ENCODE measurements at regions not wholly inside any gene's neighbourhood (a gene's known extent, or its start where the extent isn't known, plus 50 kb on each side); places are given as distances from the start of the nearest gene placed in this dataset.
A peak's percentile ranks its signal among the peaks of the same experiment; 100 is the strongest.
"Not testable (repeated sequence)": the region's sequence is repeated elsewhere in the genome, so short reads cannot be mapped to it uniquely, and the experiment has no call there.

- DNase-seq: no peak
Measured at GRCh38 chr7:81030472-81030871, 111.6 kb upstream of the SEMA3C start.

- DNase-seq: no peak
Measured at GRCh38 chr7:81029511-81029910, 110.7 kb upstream of the SEMA3C start.

DNA sequence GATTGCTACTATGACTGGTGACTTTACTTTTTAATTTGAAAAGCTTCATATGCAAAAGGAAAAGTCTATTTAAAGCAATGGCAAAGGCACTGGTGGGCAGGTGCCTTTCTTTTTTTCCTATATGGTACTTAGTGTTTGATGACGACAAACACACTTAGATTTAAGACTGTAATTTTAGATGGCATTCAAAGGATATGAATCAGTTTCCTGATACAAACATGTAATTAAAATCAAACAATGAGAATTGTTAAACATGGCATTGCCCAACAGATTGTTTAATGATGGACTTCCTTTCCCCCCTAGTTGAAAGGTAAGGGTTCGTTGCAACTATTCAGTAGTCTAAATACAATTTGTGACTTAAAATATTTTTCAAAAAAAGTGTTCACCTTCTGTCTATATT is 106.5 kb upstream of the SEMA3C start:
- no peak for DNase-seq

DNA sequence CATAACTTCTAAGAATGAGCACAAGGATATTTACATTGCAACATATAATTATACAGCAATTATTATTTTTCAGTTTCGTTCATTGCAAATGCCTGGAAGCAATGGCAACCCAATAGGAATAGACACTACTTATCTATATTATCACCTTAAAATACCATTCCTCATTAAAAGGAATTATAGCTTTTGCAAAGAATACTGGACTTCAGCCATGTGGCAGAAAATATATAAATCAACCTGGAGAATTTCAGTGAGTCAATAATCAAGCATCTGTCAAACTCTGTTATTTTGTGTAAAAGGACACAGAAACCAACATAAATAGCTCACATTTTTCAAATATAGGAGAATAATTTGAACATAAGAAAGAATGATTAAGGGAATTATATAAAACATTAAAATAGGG is 96.1 kb upstream of the SEMA3C start:
- DNase-seq: no peak

GRCh38 chr7:81014266-81014665 is 95.4 kb upstream of the SEMA3C start:
- peak in 1 of 2 experiments; percentile 9 for DNase-seq

DNA sequence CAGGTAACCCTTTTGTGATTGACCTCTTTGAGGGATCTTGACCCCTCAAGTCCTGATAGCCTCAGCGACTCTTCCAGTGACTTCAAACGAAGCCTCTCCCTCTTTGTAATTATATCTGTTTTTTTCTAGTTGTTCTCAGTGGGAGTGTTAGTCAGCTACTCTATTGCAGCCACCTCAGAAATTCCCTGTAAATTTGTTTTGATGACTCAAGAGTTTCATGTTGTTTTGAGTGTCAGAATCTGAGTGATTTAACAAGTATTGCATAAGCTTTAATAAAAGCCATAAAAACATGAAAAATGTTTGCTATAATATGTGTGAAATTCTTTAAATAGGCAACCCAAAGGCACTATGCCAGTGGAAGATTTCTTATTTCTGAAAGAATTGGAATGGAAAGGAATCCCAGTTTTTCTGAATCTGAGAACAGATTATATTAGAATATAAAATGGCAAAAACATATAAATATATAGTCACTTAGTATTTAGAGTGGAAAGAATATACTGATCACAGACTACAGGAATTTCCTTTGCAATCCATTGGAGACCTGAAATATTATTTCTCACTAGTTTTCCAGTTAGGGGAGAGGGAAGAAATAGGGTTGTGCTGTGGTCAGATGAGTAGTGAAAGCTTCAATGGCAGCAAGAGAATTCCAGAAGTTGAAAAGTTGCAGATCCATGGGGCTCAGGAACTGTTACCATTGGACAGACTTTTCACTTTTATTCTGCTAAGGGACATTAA is 94.4 kb upstream of the SEMA3C start:
- DNase-seq: no peak

GRCh38 chr7:81008901-81009300 is 90.0 kb upstream of the SEMA3C start:
- no peak for DNase-seq

- DNase-seq: no peak
Measured at GRCh38 chr7:81007051-81007450, 88.2 kb upstream of the SEMA3C start.

DNA sequence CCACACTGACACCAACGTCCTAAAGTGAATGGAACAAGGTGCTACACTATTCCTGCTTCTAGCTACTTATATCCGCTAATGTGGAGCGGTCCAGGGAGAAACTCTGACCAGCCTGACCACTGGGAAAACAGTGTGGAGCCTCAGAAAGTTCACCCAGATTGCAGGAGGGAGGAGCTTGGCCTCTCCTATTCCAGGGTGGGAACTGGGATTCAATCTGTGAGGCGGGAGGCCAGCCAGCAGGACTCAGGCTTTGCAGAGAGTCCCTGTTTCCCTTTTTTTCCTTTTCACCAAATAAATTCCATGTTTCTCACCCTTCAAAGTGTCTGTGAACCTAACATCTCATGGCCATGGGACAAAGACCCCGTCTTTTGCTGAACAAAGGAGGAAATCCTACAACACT is 86.4 kb upstream of the SEMA3C start:
- no peak for DNase-seq

DNA sequence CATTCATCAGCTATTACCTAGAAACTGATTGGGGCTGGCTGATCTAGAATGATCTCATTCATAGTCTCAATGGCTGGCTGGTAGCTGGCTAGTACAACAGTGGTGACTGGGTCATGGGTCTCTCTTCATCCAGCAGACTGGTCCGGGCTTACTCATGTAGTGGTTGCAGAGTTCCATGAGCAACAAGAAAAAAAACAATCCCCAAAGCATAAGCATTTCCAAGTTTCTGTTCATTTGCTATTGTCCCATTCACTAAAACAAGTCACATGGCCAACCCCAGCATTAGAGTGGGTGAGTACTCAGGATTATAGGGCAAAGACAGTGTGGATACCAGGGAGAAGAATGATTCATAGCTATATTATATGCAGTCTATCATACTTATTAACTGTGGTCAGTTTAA is 85.2 kb upstream of the SEMA3C start:
- DNase-seq: peak in 1 of 2 experiments; percentile 7

- peak; percentile 70 to 74 for DNase-seq
Measured at GRCh38 chr7:81003326-81003725, 84.5 kb upstream of the SEMA3C start.

DNA sequence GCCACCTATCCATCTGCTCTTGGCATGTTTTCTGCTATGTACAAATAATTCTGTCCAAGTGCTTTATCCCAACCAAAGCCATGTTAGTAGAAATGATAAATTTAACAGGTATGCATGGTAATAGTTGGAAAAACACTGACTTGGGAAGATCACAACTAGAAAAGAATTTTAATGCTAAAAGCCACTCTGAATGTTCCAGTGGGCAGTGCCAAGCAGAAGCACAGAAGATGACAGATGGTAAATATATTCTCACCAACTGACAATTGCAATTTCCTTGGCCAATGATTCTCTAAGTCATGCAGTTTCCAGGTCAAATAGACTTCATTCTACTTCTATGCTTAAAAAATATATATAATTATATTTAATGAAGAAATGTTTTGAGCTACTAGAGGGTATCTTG is 83.6 kb upstream of the SEMA3C start:
- DNase-seq: no peak

DNA sequence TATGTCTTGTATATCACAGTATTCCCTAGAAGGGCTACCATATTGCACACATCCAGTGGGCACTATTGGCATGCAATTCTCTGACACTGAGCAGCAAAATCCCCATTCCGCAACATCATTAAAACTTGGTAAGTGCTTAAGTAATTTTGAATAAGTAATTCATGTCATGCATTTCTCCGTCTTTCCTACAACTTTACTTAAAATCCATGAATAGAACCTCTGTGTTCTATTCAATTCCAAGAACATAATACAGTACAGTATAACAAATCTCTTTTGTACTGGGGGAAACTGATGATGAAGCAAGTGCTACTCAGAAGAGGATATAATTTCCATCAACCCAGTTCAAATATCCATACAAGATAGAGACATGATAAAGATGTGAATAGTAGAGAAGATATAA is 80.9 kb upstream of the SEMA3C start:
- no peak for DNase-seq

DNA sequence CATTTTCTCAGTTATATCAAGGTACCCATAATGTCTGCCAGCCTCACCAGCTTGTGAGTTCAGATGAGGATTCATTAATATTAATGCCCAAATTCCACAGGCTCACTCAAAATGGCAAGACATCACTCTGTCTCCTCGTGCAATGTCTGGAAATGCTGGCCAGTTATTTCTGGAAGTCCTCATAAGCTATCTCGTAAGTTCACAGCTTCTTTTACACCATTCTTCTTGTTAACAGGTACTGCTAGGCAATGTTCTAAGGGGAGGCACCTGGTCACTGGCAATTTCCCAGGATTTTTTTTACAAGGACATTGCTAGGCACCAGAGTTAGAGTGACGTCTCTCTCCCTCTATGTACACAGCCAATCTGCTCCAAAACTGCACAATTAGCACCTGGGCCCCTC is 80.2 kb upstream of the SEMA3C start:
- DNase-seq: no peak

GRCh38 chr7:80997841-80998240 is 79.0 kb upstream of the SEMA3C start:
- no peak for DNase-seq

GRCh38 chr7:80996236-80996635 is 77.4 kb upstream of the SEMA3C start:
- not testable (repeated sequence) for DNase-seq

GRCh38 chr7:80991654-80992053 is 72.8 kb upstream of the SEMA3C start:
- no peak for DNase-seq

- no peak for DNase-seq
Measured at GRCh38 chr7:80984619-80985018, 65.8 kb upstream of the SEMA3C start.

DNA sequence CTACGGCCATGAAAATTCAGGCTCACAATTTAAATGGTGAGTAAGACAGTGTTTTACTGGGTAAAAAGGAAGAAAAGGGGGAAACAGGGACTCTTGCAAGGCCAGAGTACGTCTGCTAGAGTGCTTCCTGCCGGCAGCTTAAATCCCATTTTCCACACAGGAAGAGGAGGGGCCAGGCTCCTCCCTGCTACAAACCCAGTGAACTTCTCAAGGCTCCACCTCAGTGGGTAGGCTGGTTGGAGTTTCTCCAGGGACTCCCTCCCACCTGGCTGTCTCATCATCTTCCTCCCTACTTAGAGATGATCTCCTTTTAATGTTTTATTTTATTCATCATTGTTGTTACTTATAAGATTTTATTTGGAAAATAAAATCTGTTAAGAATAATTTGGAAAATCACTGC is 62.6 kb upstream of the SEMA3C start:
- DNase-seq: no peak

GRCh38 chr7:80977751-80978150 is 58.9 kb upstream of the SEMA3C start:
- DNase-seq: no peak

GRCh38 chr7:80974396-80975358 is 55.8 kb upstream of the SEMA3C start:
- no peak for DNase-seq

GRCh38 chr7:80971225-80971624 is 52.4 kb upstream of the SEMA3C start:
- DNase-seq: no peak
